ENCODE measurements at regions not wholly inside any gene's neighbourhood (a gene's known extent, or its start where the extent isn't known, plus 50 kb on each side); places are given as distances from the start of the nearest gene placed in this dataset.

GRCh38 chr20:40232756-40233155 is 456.3 kb downstream of the MAFB start:
- TF ChIP-seq ZNF629 (tag by site-specific recombination; IDR thresholded peaks at IDR 0.05): no peak
- TF ChIP-seq ZNF561 (tag by site-specific recombination; IDR thresholded peaks at IDR 0.05; ENCODE audit: borderline replicate concordance): no peak
- TF ChIP-seq ZNF548 (tag by site-specific recombination; IDR thresholded peaks at IDR 0.05): no peak
- no peak for TF ChIP-seq ZNF24 (tag by site-specific recombination; IDR thresholded peaks at IDR 0.05)
- TF ChIP-seq ZNF626 (tag by site-specific recombination; IDR thresholded peaks at IDR 0.05): no peak
- no peak for TF ChIP-seq ZNF114 (tag by site-specific recombination; IDR thresholded peaks at IDR 0.05)
- TF ChIP-seq ZNF544 (tag by site-specific recombination; IDR thresholded peaks at IDR 0.05): no peak
- TF ChIP-seq ZNF785 (tag by site-specific recombination; IDR thresholded peaks at IDR 0.05): no peak
- H3K27ac ChIP-seq (ENCODE audit: extremely low read depth, low read depth, low read length): no peak overlapping the region
- no peaks in the 10 kb centered on the region for H3K9me3 ChIP-seq (ENCODE audit: control insufficient read depth, insufficient read depth, low read depth, low read length)
- ChIA-PET POLR2A (no interaction called here), CTCF (interaction anchor here (0.6 to 1.3 kb wide), 2 partner anchors 17 to 85 kb away, joined by 4 to 5 read pairs; no protein-coding TSS in a partner anchor)
- H3K4me3 ChIP-seq (ENCODE audit: low read depth, low read length): no peak overlapping the region
- H3K36me3 ChIP-seq (ENCODE audit: control insufficient read depth in 2 of 2, insufficient read depth in 1 of 2, low read length in 2 of 2): no peaks in the 10 kb centered on the region
- no peaks in the 10 kb centered on the region for H3K4me1 ChIP-seq (ENCODE audit: control insufficient read depth, insufficient read depth, low read length)

GRCh38 chr20:40232273-40232672 is 456.8 kb downstream of the MAFB start:
- Histone ChIP-seq H3K36me3 (ENCODE audit: control insufficient read depth in 2 of 2, insufficient read depth in 1 of 2, low read length in 2 of 2) (no peaks in the 10 kb centered on the region), H3K27ac (ENCODE audit: extremely low read depth, low read depth, low read length) (no peak overlapping the region), H3K9me3 (ENCODE audit: control insufficient read depth, insufficient read depth, low read depth, low read length) (no peaks in the 10 kb centered on the region), H3K4me1 (ENCODE audit: control insufficient read depth, insufficient read depth, low read length) (no peaks in the 10 kb centered on the region), H3K4me3 (ENCODE audit: low read depth, low read length) (no peak overlapping the region)
- TF ChIP-seq ZNF2 (tag by site-specific recombination; IDR thresholded peaks at IDR 0.05) (no peak), ZFP69B (tag by site-specific recombination; IDR thresholded peaks at IDR 0.05) (no peak), ZNF132 (tag by site-specific recombination; IDR thresholded peaks at IDR 0.05; ENCODE audit: borderline replicate concordance) (no peak)
- ChIA-PET POLR2A (no interaction called here), CTCF (no interaction called here)

GRCh38 chr20:40230486-40230885 is 458.6 kb downstream of the MAFB start:
- no peaks in the 10 kb centered on the region for H3K9me3 ChIP-seq (ENCODE audit: control insufficient read depth, insufficient read depth, low read depth, low read length)
- no peak overlapping the region for H3K4me3 ChIP-seq (ENCODE audit: low read depth, low read length)
- H3K36me3 ChIP-seq (ENCODE audit: control insufficient read depth in 2 of 2, insufficient read depth in 1 of 2, low read length in 2 of 2): no peaks in the 10 kb centered on the region
- POLR2A ChIA-PET: no interaction called here
- TF ChIP-seq ZNF2 (tag by site-specific recombination; IDR thresholded peaks at IDR 0.05): no peak
- no peak for TF ChIP-seq HIC1 (tag by site-specific recombination; IDR thresholded peaks at IDR 0.05)
- no peak for TF ChIP-seq ZNF302 (tag by site-specific recombination; IDR thresholded peaks at IDR 0.05; ENCODE audit: low read depth)
- no peak for TF ChIP-seq ZNF37A (tag by site-specific recombination; IDR thresholded peaks at IDR 0.05)
- no peak for TF ChIP-seq ZBTB8A (tag by site-specific recombination; IDR thresholded peaks at IDR 0.05)
- no peak for TF ChIP-seq ZNF830 (tag by site-specific recombination; IDR thresholded peaks at IDR 0.05; ENCODE audit: low read depth)
- TF ChIP-seq ZNF16 (tag by site-specific recombination; IDR thresholded peaks at IDR 0.05; ENCODE audit: low read depth): no peak
- no peak for TF ChIP-seq ZNF561 (tag by site-specific recombination; IDR thresholded peaks at IDR 0.05; ENCODE audit: borderline replicate concordance)
- no peak for TF ChIP-seq ZNF155 (tag by site-specific recombination; IDR thresholded peaks at IDR 0.05)
- no peak for TF ChIP-seq ZNF558 (tag by site-specific recombination; IDR thresholded peaks at IDR 0.05)
- TF ChIP-seq GFI1B (tag by site-specific recombination; IDR thresholded peaks at IDR 0.05): no peak
- no peak for TF ChIP-seq ZNF148 (tag by site-specific recombination; IDR thresholded peaks at IDR 0.05; ENCODE audit: borderline replicate concordance)
- TF ChIP-seq ZNF157 (tag by site-specific recombination; IDR thresholded peaks at IDR 0.05): no peak
- no peak for TF ChIP-seq KLF16 (tag by site-specific recombination; IDR thresholded peaks at IDR 0.05)
- TF ChIP-seq ZNF404 (tag by site-specific recombination; IDR thresholded peaks at IDR 0.05): no peak
- TF ChIP-seq ZSCAN16 (tag by site-specific recombination; IDR thresholded peaks at IDR 0.05): no peak
- no peak for TF ChIP-seq ZNF423 (tag by site-specific recombination; IDR thresholded peaks at IDR 0.05)
- TF ChIP-seq BCL6B (tag by site-specific recombination; IDR thresholded peaks at IDR 0.05): no peak
- TF ChIP-seq ZBTB1 (tag by site-specific recombination; IDR thresholded peaks at IDR 0.05): no peak
- no peak for TF ChIP-seq ZNF24 (tag by site-specific recombination; IDR thresholded peaks at IDR 0.05)
- CTCF ChIA-PET: no interaction called here
- no peak overlapping the region for H3K27ac ChIP-seq (ENCODE audit: extremely low read depth, low read depth, low read length)
- H3K4me1 ChIP-seq (ENCODE audit: control insufficient read depth, insufficient read depth, low read length): no peaks in the 10 kb centered on the region

All from HEK293 (cell line).